ENCODE measurements at regions not wholly inside any gene's neighbourhood (a gene's known extent, or its start where the extent isn't known, plus 50 kb on each side); places are given as distances from the start of the nearest gene placed in this dataset.

DNA sequence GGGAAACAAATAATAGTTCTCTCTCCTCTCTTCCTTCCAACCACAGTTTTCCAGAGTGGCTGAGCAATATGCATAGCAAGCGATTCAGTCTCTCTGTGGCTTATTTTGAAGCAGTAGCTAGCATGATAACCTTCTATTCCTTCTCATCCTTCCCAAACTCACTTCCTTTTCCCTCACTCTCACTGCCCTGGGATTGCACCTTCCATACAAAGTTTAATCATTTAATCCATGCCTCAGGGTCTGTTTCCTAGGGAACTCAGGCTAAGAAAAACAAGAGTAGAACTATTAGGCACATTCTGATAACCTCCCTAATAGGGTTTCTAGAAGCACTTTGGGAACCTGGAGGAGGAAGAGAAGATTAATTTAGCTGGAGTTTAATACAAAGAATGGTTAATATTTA, 97.7 kb upstream of the S1PR1 start:
- no peak overlapping the region for H3K4me2 ChIP-seq
- peaks cover 4% of the 10 kb centered on the region for H3F3A ChIP-seq (ENCODE audit: low read depth)
- no peak for DNase-seq (ENCODE audit: low spot score)
- no peaks in the 10 kb centered on the region for H3K27me3 ChIP-seq
- peaks cover 31% of the 10 kb centered on the region for H3K4me1 Mint-ChIP-seq
- no peak overlapping the region for H3K4me3 Mint-ChIP-seq
- peaks cover 2% of the 10 kb centered on the region for H3K27me3 Mint-ChIP-seq (ENCODE audit: insufficient read depth, low read depth)
- H3K36me3 ChIP-seq = no peaks in the 10 kb centered on the region
- H4K20me1 ChIP-seq (ENCODE audit: low read depth) = no peaks in the 10 kb centered on the region
- no peaks in the 10 kb centered on the region for H3K9me3 ChIP-seq (ENCODE audit: low read depth)
- no peaks in the 10 kb centered on the region for H3K9me3 Mint-ChIP-seq
- TF ChIP-seq EZH2 (IDR thresholded peaks at IDR 0.05) (no peak), CTCF (IDR thresholded peaks at IDR 0.05) (no peak)
- H3K4me3 ChIP-seq = no peak overlapping the region
- no peak overlapping the region for H3K27ac ChIP-seq
- no peaks in the 10 kb centered on the region for H3K79me2 ChIP-seq (ENCODE audit: low read depth)
- no peak overlapping the region for H3K9ac ChIP-seq
- H3K27ac Mint-ChIP-seq = peak overlapping the region; percentile 1
- H2AFZ ChIP-seq (replicated peaks) = peak overlapping the region; percentile 58
- no peaks in the 10 kb centered on the region for H3K36me3 Mint-ChIP-seq
- H3K4me1 ChIP-seq = peaks cover 4% of the 10 kb centered on the region

DNA sequence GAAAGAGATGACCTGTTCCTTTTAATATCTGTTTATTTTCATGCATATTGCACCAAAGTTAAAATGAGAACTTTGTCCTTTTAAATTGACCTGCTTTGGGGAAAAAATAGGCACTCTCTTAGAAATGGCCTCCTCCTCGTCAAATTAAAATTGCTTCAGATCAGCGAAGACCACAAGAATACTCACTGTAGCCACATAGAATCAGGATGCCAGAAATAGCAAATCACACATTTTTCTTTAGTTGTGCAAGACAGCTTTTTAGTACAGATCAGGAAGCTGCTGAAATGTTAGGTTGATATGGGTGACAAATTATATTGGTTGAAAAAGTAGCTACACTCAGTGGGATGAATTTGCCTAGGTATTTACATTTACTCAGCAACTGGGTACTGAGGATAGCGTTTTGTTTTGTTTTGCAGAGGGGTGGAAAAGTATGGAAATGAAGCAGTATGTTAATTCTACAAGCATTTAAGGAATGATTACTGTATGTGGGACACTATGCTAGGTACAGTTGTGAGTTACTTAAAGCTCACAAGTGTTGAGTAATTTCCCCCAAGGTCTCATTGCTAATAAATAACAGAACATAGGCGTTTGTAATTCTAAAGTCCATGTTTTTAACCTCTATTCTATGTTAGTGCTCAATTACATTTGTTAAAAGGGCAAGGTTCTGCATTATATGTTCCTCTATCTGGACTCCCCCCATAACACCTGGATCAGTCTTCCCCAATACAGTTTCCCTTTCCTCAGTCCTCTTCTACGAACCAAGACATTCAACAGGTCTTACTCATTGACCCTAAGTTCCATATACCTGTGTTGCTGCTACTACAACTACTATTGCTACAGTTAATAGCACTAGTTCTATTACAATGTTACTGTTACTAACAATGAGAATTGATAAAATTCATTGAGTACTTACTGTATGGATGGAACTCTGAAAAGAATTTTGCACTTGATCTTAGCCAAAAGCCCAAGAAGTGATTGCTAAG, 99.4 kb upstream of the S1PR1 start:
- peak overlapping the region; percentile 69 for H3K27ac Mint-ChIP-seq
- H3K4me3 Mint-ChIP-seq = no peak overlapping the region
- no peak for DNase-seq (ENCODE audit: low spot score)

DNA sequence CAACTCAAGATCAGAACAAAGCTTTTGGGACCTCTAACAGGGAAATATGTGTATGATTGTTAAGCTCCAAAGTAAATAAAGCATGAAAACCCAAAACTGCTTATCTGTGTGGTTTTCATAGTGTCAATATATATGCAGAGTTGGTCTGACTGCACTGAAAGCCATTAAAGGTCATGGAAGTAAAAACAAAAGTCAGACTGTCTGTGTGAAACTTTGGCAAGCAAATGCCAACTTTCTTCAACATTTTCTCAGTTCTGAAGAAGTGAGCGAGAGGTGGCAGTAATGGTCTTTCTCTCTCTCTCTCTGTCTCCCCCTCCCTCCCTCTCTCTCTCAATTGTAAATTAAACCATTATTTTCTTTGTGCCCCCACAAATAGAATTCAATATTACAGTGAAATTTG, 100.1 kb upstream of the S1PR1 start:
- peak overlapping the region; percentile 69 for H3K27ac Mint-ChIP-seq
- Histone ChIP-seq H3K27ac (no peak overlapping the region), H3K4me2 (no peak overlapping the region), H3K79me2 (ENCODE audit: low read depth) (no peaks in the 10 kb centered on the region), H3K9me3 (ENCODE audit: low read depth) (no peaks in the 10 kb centered on the region), H3K27me3 (no peaks in the 10 kb centered on the region), H3F3A (ENCODE audit: low read depth) (peaks cover 5% of the 10 kb centered on the region), H3K9ac (no peak overlapping the region), H3K36me3 (no peaks in the 10 kb centered on the region), H3K4me1 (peaks cover 4% of the 10 kb centered on the region), H3K4me3 (no peak overlapping the region), H2AFZ (replicated peaks) (peak overlapping the region; percentile 52), H4K20me1 (ENCODE audit: low read depth) (no peaks in the 10 kb centered on the region)
- H3K9me3 Mint-ChIP-seq = no peaks in the 10 kb centered on the region
- peaks cover 2% of the 10 kb centered on the region for H3K27me3 Mint-ChIP-seq (ENCODE audit: insufficient read depth, low read depth)
- H3K4me3 Mint-ChIP-seq = no peak overlapping the region
- H3K36me3 Mint-ChIP-seq = no peaks in the 10 kb centered on the region
- peak; percentile 26 for DNase-seq (ENCODE audit: low spot score)
- peaks cover 33% of the 10 kb centered on the region for H3K4me1 Mint-ChIP-seq
- TF ChIP-seq CTCF (IDR thresholded peaks at IDR 0.05) = peak; percentile 48
- no peak for TF ChIP-seq EZH2phosphoT487 (IDR thresholded peaks at IDR 0.05)

More for the DNA sequence above, 99.4 kb upstream of the S1PR1 start:
- no peak overlapping the region for H3K4me3 ChIP-seq
- TF ChIP-seq EZH2 (IDR thresholded peaks at IDR 0.05) = no peak
- TF ChIP-seq EZH2phosphoT487 (IDR thresholded peaks at IDR 0.05) = no peak
- no peak for TF ChIP-seq CTCF (IDR thresholded peaks at IDR 0.05)
- H4K20me1 ChIP-seq (ENCODE audit: low read depth) = no peaks in the 10 kb centered on the region
- H3K27me3 Mint-ChIP-seq (ENCODE audit: insufficient read depth, low read depth) = peaks cover 2% of the 10 kb centered on the region
- no peaks in the 10 kb centered on the region for H3K36me3 ChIP-seq
- no peaks in the 10 kb centered on the region for H3K9me3 Mint-ChIP-seq
- no peaks in the 10 kb centered on the region for H3K36me3 Mint-ChIP-seq
- H3K79me2 ChIP-seq (ENCODE audit: low read depth) = no peaks in the 10 kb centered on the region
- peaks cover 33% of the 10 kb centered on the region for H3K4me1 Mint-ChIP-seq
- peaks cover 4% of the 10 kb centered on the region for H3K4me1 ChIP-seq
- H3K4me2 ChIP-seq = no peak overlapping the region
- H2AFZ ChIP-seq (replicated peaks) = peak overlapping the region; percentile 52
- H3K27me3 ChIP-seq = no peaks in the 10 kb centered on the region
- H3K9ac ChIP-seq = no peak overlapping the region
- H3K9me3 ChIP-seq (ENCODE audit: low read depth) = no peaks in the 10 kb centered on the region
- peaks cover 5% of the 10 kb centered on the region for H3F3A ChIP-seq (ENCODE audit: low read depth)
- H3K27ac ChIP-seq = no peak overlapping the region

Measured in neural progenitor cell (in vitro differentiated cells).